HG02943 (cell line): ENCODE measurements at regions not wholly inside any gene's neighbourhood (a gene's known extent, or its start where the extent isn't known, plus 50 kb on each side); places are given as distances from the start of the nearest gene placed in this dataset.

Experiments used
- ATAC-seq: cut with Tn5 transposase; IDR thresholded peaks from one replicate; pipeline ENCODE4 v1.9.1; 2021; ENCODE audit warnings: mild to moderate bottlenecking, low read depth, moderate library complexity; ENCODE audit not compliant: unreplicated experiment

- ATAC-seq = no peak
These were observed 63.8 kb upstream of the RXFP2 start for GRCh38 chr13:31675440-31675953.

- no peak for ATAC-seq
These were observed 58.2 kb upstream of the RXFP2 start for GRCh38 chr13:31681133-31681532.

DNA sequence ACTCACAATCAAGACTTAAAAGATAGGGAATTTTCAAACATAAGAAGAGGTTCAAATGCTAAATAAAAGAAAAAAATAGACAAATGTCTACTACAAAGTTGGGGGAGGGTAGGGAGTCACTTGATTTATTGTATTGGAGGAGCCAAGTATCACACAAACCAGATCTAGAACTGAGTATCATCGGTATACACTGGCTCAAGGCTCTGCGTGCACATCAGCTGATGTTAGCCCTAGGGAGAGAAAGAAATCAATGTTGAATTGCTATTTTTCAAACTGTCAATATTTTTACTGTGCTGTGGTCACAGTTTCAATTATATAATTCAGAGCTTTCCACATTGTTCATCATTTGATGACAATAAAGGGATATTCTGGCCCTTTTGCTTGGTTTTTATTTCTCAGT is 54.9 kb upstream of the RXFP2 start:
- ATAC-seq = no peak

GRCh38 chr13:31686670-31687425 is 52.5 kb upstream of the RXFP2 start:
- no peak for ATAC-seq
